T-cell (primary cell): ENCODE measurements at regions not wholly inside any gene's neighbourhood (a gene's known extent, or its start where the extent isn't known, plus 50 kb on each side); places are given as distances from the start of the nearest gene placed in this dataset.

Experiments used
- ATAC-seq, 4 experiments: fragments of 200-7000 bp in 3 of 4; fragments of 150-1000 bp in 1 of 4; cut with Tn5 transposase; replicated peaks in 1 of 4; 1 replicate in 3 of 4; 2 replicates in 1 of 4; pipeline ENCODE4 v1.10.0; 2021; ENCODE audit warnings: moderate library complexity in 3 of 4, mild to moderate bottlenecking in 2 of 4, moderate number of reproducible peaks in 1 of 4
- CTCF ChIA-PET, 2 donors: fragments of 300-600 bp; sonication (Branson Sonifier 250); formaldehyde crosslinking; loops; one replicate each; lab custom pipeline; 2022; ENCODE audit warnings: antibody characterized with exemption in 2 of 2; lab: Charles Lee
- POLR2A ChIA-PET, 2 donors: fragments of 300-600 bp; sonication (Branson Sonifier 250); formaldehyde crosslinking; loops; one replicate each; lab custom pipeline; 2022; ENCODE audit warnings: antibody characterized with exemption in 2 of 2; lab: Charles Lee
- DNase-seq, 35 experiments: peaks; one replicate each; pipeline versions ENCODE4 v3.0.0 to v3.0.0-alpha.2; 2013 to 2023
- H3K27ac ChIP-seq: one replicate; pipeline ENCODE4 v1.5.1; 2013; ENCODE audit warnings: low read length
- H3K27me3 ChIP-seq, 2 experiments: replicated peaks in 1 of 2; 1 replicate in 1 of 2; 2 replicates in 1 of 2; pipeline versions ENCODE4 v1.6.1 to v1.7.0; 2013; ENCODE audit warnings: low read length in 1 of 2, mixed read lengths in 1 of 2; ENCODE audit not compliant: control insufficient read depth in 2 of 2, insufficient read depth in 2 of 2; ENCODE audit errors: extremely low read depth in 1 of 2
- H3K36me3 ChIP-seq, 2 donors: 1 replicate in 1 of 2; 2 replicates in 1 of 2; pipeline versions ENCODE4 v1.6.1 to v1.7.0; 2013; ENCODE audit warnings: low read length in 1 of 2; ENCODE audit not compliant: control insufficient read depth in 2 of 2, insufficient read depth in 1 of 2; ENCODE audit errors: extremely low read depth in 1 of 2
- H3K4me1 ChIP-seq, 2 experiments: 1 replicate in 1 of 2; 2 replicates in 1 of 2; pipeline versions ENCODE4 v1.6.1 to v1.7.0; 2013; ENCODE audit warnings: low read length in 2 of 2, mixed read lengths in 1 of 2; ENCODE audit not compliant: insufficient read depth in 2 of 2, control insufficient read depth in 1 of 2; ENCODE audit errors: extremely low read depth in 1 of 2
- H3K4me3 ChIP-seq, 2 donors: 1 replicate in 1 of 2; 2 replicates in 1 of 2; pipeline versions ENCODE4 v1.5.1 to v1.7.0; 2013; ENCODE audit warnings: mild to moderate bottlenecking in 2 of 2, low read length in 1 of 2, moderate library complexity in 1 of 2; ENCODE audit not compliant: control insufficient read depth in 1 of 2; ENCODE audit errors: extremely low read depth in 1 of 2
- H3K9me3 ChIP-seq: 2 replicates; pipeline ENCODE4 v1.7.0; 2013
- H3K27ac Mint-ChIP-seq, 2 donors: one replicate each; pipeline ENCODE4 v1.8.0; 2020 to 2021; ENCODE audit warnings: mild to moderate bottlenecking in 2 of 2, mixed read lengths in 2 of 2
- H3K27me3 Mint-ChIP-seq, 2 donors: one replicate each; pipeline ENCODE4 v1.8.0; 2021 to 2022; ENCODE audit warnings: mixed read lengths in 2 of 2
- H3K36me3 Mint-ChIP-seq: one replicate; pipeline ENCODE4 v1.8.0; 2021; ENCODE audit warnings: mixed read lengths
- H3K4me1 Mint-ChIP-seq, 3 donors: one replicate each; pipeline ENCODE4 v1.8.0; 2020 to 2022; ENCODE audit warnings: mixed read lengths in 3 of 3, mild to moderate bottlenecking in 1 of 3
- H3K4me3 Mint-ChIP-seq, 3 donors: one replicate each; pipeline ENCODE4 v1.8.0; 2020 to 2022; ENCODE audit warnings: mild to moderate bottlenecking in 3 of 3, mixed read lengths in 3 of 3, moderate library complexity in 3 of 3
- H3K9me3 Mint-ChIP-seq, 3 donors: one replicate each; pipeline ENCODE4 v1.8.0; 2020 to 2022; ENCODE audit warnings: mixed read lengths in 3 of 3
- WGBS: methylation state at CpG from one replicate; pipeline ENCODE4 v1.1.5; 2013; ENCODE audit warnings: missing lambda C conversion rate; ENCODE audit not compliant: insufficient coverage; 5-methylcytosine and 5-hydroxymethylcytosine counted together

DNA sequence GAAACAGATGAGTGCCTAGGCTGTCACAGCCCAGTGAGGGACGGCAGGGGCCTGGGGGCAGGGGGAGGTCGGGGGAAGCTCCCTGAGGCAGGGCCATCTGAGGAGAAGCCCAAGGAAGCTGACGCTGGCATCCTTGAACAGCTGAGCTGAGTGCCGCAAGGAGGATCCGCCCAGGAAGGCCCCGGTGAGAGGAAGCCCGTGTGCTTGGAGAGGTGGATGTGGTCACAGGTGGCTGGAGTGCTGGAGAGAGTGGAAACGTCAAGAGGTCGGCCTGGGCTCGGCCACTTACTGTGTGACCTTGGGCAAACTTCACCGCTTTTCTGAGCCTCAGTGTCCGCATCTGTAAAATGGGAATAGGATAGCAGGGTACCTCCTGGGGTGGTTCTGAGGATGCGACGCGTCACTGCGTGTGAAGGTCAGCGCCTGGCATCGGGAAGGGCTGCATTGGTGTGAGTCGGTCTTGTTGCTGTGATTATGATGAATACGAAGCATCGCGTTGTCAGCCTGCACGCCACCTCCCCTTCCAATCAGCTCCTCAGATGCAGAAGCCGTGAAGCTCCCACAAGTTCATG, 116.1 kb upstream of the PTPN1 start:
- Mint-ChIP-seq H3K27me3 (no peaks in the 10 kb centered on the region), H3K27ac (peak overlapping the region in 1 of 2 donors; percentile 19), H3K36me3 (no peaks in the 10 kb centered on the region), H3K4me3 (no peak overlapping the region), H3K9me3 (no peaks in the 10 kb centered on the region), H3K4me1 (peaks cover 2 to 8% (median 5%) of the 10 kb centered on the region in 3 donors)
- H3K4me3 ChIP-seq = no peak overlapping the region
- no peaks in the 10 kb centered on the region for H3K36me3 ChIP-seq
- WGBS = 75% methylated on average over 10 of the region's 24 CpGs
- H3K9me3 ChIP-seq = no peaks in the 10 kb centered on the region
- ATAC-seq (no peak), DNase-seq (no peak)
- H3K4me1 ChIP-seq = peaks cover 4 to 11% of the 10 kb centered on the region in 2 experiments
- no peak overlapping the region for H3K27ac ChIP-seq
- CTCF ChIA-PET = interaction anchor here in 1 of 2 donors (0.6 kb wide), 1 partner anchor 324 kb away, joined by 4 read pairs; no protein-coding TSS in a partner anchor
- H3K27me3 ChIP-seq = peaks cover 0 to 3% of the 10 kb centered on the region in 2 experiments
- POLR2A ChIA-PET = no interaction called here

DNA sequence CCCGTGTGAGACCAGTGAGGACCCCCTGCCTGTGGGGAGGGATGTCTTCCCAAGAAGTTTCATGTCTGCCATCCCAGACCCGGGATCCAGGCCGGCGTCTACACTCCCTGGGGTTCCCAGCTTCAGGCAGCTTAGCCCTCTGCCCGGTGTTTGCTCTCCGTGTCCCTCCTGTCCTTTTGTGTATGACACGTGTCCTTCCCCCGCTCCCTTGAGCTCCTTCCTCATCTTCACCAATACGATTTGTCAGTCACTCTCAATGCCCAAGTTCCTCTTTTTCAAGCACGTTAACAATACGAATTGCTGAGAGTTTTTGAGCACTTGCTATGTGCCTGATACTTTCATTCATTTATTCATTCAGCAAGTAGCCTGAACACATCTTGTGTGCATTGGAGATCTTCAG, 115.6 kb upstream of the PTPN1 start:
- Mint-ChIP-seq H3K9me3 (no peaks in the 10 kb centered on the region), H3K36me3 (no peaks in the 10 kb centered on the region), H3K27ac (no peak overlapping the region), H3K4me3 (no peak overlapping the region), H3K4me1 (peaks cover under 1 to 8% (median 2%) of the 10 kb centered on the region in 3 donors), H3K27me3 (no peaks in the 10 kb centered on the region)
- H3K9me3 ChIP-seq = no peaks in the 10 kb centered on the region
- 65% methylated on average over 11 of the region's 11 CpGs for WGBS
- no peak overlapping the region for H3K27ac ChIP-seq
- H3K36me3 ChIP-seq = no peaks in the 10 kb centered on the region
- ChIA-PET POLR2A (interaction anchor here in 1 of 2 donors (0.6 kb wide), 1 partner anchor 167 kb away, joined by 7 read pairs; no protein-coding TSS in a partner anchor), CTCF (no interaction called here)
- peaks cover 0 to 11% of the 10 kb centered on the region in 2 experiments for H3K4me1 ChIP-seq
- H3K27me3 ChIP-seq = peaks cover 0 to 6% of the 10 kb centered on the region in 2 experiments
- H3K4me3 ChIP-seq = no peak overlapping the region
- ATAC-seq (no peak), DNase-seq (no peak)

DNA sequence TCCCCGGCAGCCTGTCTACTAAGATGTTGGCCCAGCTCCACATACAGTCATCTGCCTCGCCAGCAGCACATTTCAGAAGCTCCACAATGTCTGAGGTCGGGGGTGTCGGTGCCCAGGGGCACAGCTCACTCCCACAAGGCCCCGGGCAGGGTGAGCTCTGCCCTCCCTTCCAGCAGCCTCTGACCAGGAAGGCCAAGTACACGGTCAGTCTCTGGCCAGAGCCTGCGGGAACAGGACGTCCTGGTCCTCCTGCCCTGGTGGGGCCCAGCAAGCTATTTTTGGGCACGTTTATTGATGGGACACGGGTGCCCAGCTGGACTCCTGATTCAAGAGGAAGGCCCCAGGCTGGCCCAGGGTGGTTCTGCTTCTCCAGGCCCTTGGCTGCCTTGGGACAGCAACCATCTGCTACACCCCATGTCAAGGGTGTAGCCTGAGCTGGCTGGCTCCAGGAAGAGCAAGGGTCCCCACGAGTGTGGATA, 114.9 kb upstream of the PTPN1 start:
- no peaks in the 10 kb centered on the region for H3K36me3 Mint-ChIP-seq
- Histone ChIP-seq H3K4me1 (peaks cover 0 to 11% of the 10 kb centered on the region in 2 experiments), H3K27ac (no peak overlapping the region), H3K4me3 (no peak overlapping the region), H3K9me3 (no peaks in the 10 kb centered on the region), H3K36me3 (no peaks in the 10 kb centered on the region), H3K27me3 (peaks cover 0 to 11% of the 10 kb centered on the region in 2 experiments)
- no peak overlapping the region for H3K27ac Mint-ChIP-seq
- no peaks in the 10 kb centered on the region for H3K9me3 Mint-ChIP-seq
- WGBS = 81% methylated on average over 10 of the region's 11 CpGs
- ChIA-PET CTCF (no interaction called here), POLR2A (no interaction called here)
- no peaks in the 10 kb centered on the region for H3K27me3 Mint-ChIP-seq
- peaks cover 0 to 8% (median 2%) of the 10 kb centered on the region in 3 donors for H3K4me1 Mint-ChIP-seq
- DNase-seq (no peak), ATAC-seq (no peak)
- H3K4me3 Mint-ChIP-seq = no peak overlapping the region

DNA sequence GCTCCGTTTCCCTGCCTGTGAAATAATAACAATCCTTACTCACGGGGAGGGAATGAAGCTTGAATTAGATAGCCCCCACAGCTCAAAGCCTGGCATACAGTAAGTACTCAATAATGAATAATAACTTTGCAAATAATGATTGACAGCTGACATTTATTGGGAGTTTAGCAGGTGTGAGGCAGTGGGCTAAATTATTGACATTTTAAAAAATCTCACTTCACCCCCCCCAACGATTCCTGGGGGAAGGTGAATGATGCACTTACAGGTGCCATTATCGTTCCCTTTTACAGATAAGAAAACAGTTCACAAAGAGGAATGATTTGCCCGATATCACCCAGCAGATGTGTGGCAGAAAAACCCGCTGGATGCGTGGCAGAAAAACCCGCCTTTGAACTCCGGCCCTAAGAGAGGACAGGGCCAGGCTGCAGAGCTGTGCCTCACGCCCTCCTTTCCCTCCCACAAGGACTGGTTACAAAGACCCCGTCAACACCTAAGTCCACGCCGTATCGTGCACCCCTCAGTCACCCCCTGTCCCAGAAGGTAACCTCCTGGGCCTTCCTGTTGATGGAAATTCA, 114.2 kb upstream of the PTPN1 start:
- Mint-ChIP-seq H3K36me3 (no peaks in the 10 kb centered on the region), H3K4me3 (no peak overlapping the region), H3K27ac (no peak overlapping the region), H3K9me3 (no peaks in the 10 kb centered on the region), H3K27me3 (no peaks in the 10 kb centered on the region), H3K4me1 (peaks cover 0 to 8% (median 2%) of the 10 kb centered on the region in 3 donors)
- DNase-seq (no peak), ATAC-seq (no peak)
- no peak overlapping the region for H3K27ac ChIP-seq
- H3K4me1 ChIP-seq = peaks cover 0 to 11% of the 10 kb centered on the region in 2 experiments
- POLR2A ChIA-PET = no interaction called here
- CTCF ChIA-PET = no interaction called here
- 93% methylated on average over 9 of the region's 14 CpGs for WGBS
- H3K9me3 ChIP-seq = no peaks in the 10 kb centered on the region
- no peaks in the 10 kb centered on the region for H3K36me3 ChIP-seq
- peaks cover 0 to 11% of the 10 kb centered on the region in 2 experiments for H3K27me3 ChIP-seq
- no peak overlapping the region for H3K4me3 ChIP-seq

DNA sequence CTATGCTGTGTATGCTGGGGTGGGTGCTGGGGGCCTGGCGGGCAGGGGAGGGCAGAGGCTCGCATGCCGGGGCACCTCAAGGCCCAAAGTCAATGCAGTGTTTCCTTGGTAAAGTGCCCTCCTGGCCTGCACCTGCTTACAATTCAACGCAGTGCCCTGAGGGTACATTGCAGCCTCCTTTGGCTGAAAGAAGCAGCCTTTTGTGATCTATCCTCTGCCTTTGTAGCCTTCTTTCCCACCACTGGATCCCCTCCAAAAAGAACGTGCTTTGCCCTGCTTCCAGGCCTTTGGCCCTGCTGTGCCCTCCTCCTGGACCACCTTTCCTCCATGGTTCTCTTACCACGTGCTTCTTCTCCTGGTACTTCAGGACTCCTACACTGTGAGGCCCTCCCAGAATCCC, 113.6 kb upstream of the PTPN1 start:
- no peak overlapping the region for H3K27ac Mint-ChIP-seq
- DNase-seq (no peak), ATAC-seq (no peak)
- H3K9me3 ChIP-seq = no peaks in the 10 kb centered on the region
- H3K36me3 Mint-ChIP-seq = no peaks in the 10 kb centered on the region
- H3K36me3 ChIP-seq = no peaks in the 10 kb centered on the region
- no peaks in the 10 kb centered on the region for H3K27me3 Mint-ChIP-seq
- H3K27ac ChIP-seq = no peak overlapping the region
- no peak overlapping the region for H3K4me3 Mint-ChIP-seq
- ChIA-PET POLR2A (no interaction called here), CTCF (no interaction called here)
- no peaks in the 10 kb centered on the region for H3K9me3 Mint-ChIP-seq
- H3K27me3 ChIP-seq = peaks cover 0 to 11% of the 10 kb centered on the region in 2 experiments
- H3K4me1 Mint-ChIP-seq = peaks cover 0 to 8% (median 2%) of the 10 kb centered on the region in 3 donors
- 95% methylated on average over 6 of the region's 6 CpGs for WGBS
- H3K4me1 ChIP-seq = peaks cover 0 to 11% of the 10 kb centered on the region in 2 experiments
- no peak overlapping the region for H3K4me3 ChIP-seq

DNA sequence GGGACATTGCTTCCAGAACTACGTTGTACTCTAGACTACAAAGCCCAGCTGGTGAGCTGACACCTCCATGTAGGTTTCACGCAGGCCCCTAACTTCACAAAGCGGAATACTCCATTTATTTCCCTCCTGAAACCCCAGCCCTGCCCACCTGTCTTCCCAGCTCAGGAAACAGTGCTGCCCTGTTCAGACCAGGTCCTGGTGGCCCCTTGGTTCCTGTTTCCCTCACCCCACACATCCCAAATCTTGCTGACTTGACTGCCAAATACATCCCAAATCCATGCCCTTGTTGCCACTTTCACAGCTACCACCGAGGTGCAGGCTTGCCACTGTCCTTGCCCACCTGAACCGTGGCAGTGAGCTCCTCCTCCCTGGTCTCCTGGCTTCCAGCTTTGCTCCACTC, 113.1 kb upstream of the PTPN1 start:
- Mint-ChIP-seq H3K27me3 (no peaks in the 10 kb centered on the region), H3K4me3 (no peak overlapping the region), H3K36me3 (no peaks in the 10 kb centered on the region), H3K27ac (no peak overlapping the region), H3K9me3 (no peaks in the 10 kb centered on the region), H3K4me1 (peaks cover 0 to 7% (median 2%) of the 10 kb centered on the region in 3 donors)
- peaks cover 0 to 11% of the 10 kb centered on the region in 2 experiments for H3K27me3 ChIP-seq
- WGBS = 82% methylated on average over 5 of the region's 5 CpGs
- no peak overlapping the region for H3K4me3 ChIP-seq
- no peak for DNase-seq
- H3K36me3 ChIP-seq = no peaks in the 10 kb centered on the region
- ChIA-PET CTCF (no interaction called here), POLR2A (no interaction called here)
- no peak overlapping the region for H3K27ac ChIP-seq
- no peak for ATAC-seq
- peaks cover 0 to 6% of the 10 kb centered on the region in 2 experiments for H3K4me1 ChIP-seq
- H3K9me3 ChIP-seq = no peaks in the 10 kb centered on the region
